ENCODE measurements at regions not wholly inside any gene's neighbourhood (a gene's known extent, or its start where the extent isn't known, plus 50 kb on each side); places are given as distances from the start of the nearest gene placed in this dataset.

- no peaks in the 10 kb centered on the region for H3K4me1 ChIP-seq (ENCODE audit: control insufficient read depth in 1 of 2, low read depth in 2 of 2)
- no peak overlapping the region for H3K27ac ChIP-seq
- H3K27me3 ChIP-seq (replicated peaks; ENCODE audit: insufficient read depth) = no peaks in the 10 kb centered on the region
- ATAC-seq (ENCODE audit: insufficient number of reproducible peaks, low FRiP score, low read depth) (no peak), DNase-seq (ENCODE audit: low spot score) (no peak)
- H3K9me3 ChIP-seq = no peaks in the 10 kb centered on the region
- TF ChIP-seq CTCF (IDR thresholded peaks at IDR 0.05) = no peak
- H3K4me3 ChIP-seq = no peak overlapping the region
- H3K36me3 ChIP-seq = no peaks in the 10 kb centered on the region
These were observed 89.2 kb upstream of the MYCN start for GRCh38 chr2:15851076-15851693.

- no peak overlapping the region for H3K27ac ChIP-seq
- H3K27me3 ChIP-seq (replicated peaks; ENCODE audit: insufficient read depth) = no peaks in the 10 kb centered on the region
- TF ChIP-seq CTCF (IDR thresholded peaks at IDR 0.05) = no peak
- H3K4me1 ChIP-seq (ENCODE audit: control insufficient read depth in 1 of 2, low read depth in 2 of 2) = no peaks in the 10 kb centered on the region
- DNase-seq (ENCODE audit: low spot score) = no peak
- ATAC-seq (ENCODE audit: insufficient number of reproducible peaks, low FRiP score, low read depth) = no peak
- H3K4me3 ChIP-seq = no peak overlapping the region
- H3K36me3 ChIP-seq = no peaks in the 10 kb centered on the region
- H3K9me3 ChIP-seq = no peaks in the 10 kb centered on the region
These were observed 87.5 kb upstream of the MYCN start for GRCh38 chr2:15852811-15853210.

- no peak for DNase-seq (ENCODE audit: low spot score)
- Histone ChIP-seq H3K4me3 (no peak overlapping the region), H3K27me3 (replicated peaks; ENCODE audit: insufficient read depth) (no peaks in the 10 kb centered on the region), H3K27ac (no peak overlapping the region), H3K36me3 (no peaks in the 10 kb centered on the region), H3K4me1 (ENCODE audit: control insufficient read depth in 1 of 2, low read depth in 2 of 2) (no peaks in the 10 kb centered on the region), H3K9me3 (no peaks in the 10 kb centered on the region)
- no peak for ATAC-seq (ENCODE audit: insufficient number of reproducible peaks, low FRiP score, low read depth)
- TF ChIP-seq CTCF (IDR thresholded peaks at IDR 0.05) = no peak
These were observed 86.4 kb upstream of the MYCN start for GRCh38 chr2:15853903-15854302.

GRCh38 chr2:15855766-15856260, 84.5 kb upstream of the MYCN start:
- H3K36me3 ChIP-seq = no peaks in the 10 kb centered on the region
- no peak for DNase-seq (ENCODE audit: low spot score)
- no peak overlapping the region for H3K4me3 ChIP-seq
- no peak overlapping the region for H3K27ac ChIP-seq
- ATAC-seq (ENCODE audit: insufficient number of reproducible peaks, low FRiP score, low read depth) = no peak
- no peaks in the 10 kb centered on the region for H3K27me3 ChIP-seq (replicated peaks; ENCODE audit: insufficient read depth)
- H3K9me3 ChIP-seq = no peaks in the 10 kb centered on the region
- TF ChIP-seq CTCF (IDR thresholded peaks at IDR 0.05) = no peak
- H3K4me1 ChIP-seq (ENCODE audit: control insufficient read depth in 1 of 2, low read depth in 2 of 2) = no peaks in the 10 kb centered on the region

- ATAC-seq (ENCODE audit: insufficient number of reproducible peaks, low FRiP score, low read depth) (no peak), DNase-seq (ENCODE audit: low spot score) (no peak)
- Histone ChIP-seq H3K4me3 (no peak overlapping the region), H3K9me3 (no peaks in the 10 kb centered on the region), H3K27me3 (replicated peaks; ENCODE audit: insufficient read depth) (no peaks in the 10 kb centered on the region), H3K4me1 (ENCODE audit: control insufficient read depth in 1 of 2, low read depth in 2 of 2) (no peaks in the 10 kb centered on the region), H3K27ac (no peak overlapping the region), H3K36me3 (no peaks in the 10 kb centered on the region)
- TF ChIP-seq CTCF (IDR thresholded peaks at IDR 0.05) = no peak
These were observed 84.0 kb upstream of the MYCN start for GRCh38 chr2:15856318-15856717.

Data from thoracic aorta (tissue), 2 donors.